ENCODE measurements at regions not wholly inside any gene's neighbourhood (a gene's known extent, or its start where the extent isn't known, plus 50 kb on each side); places are given as distances from the start of the nearest gene placed in this dataset.

DNA sequence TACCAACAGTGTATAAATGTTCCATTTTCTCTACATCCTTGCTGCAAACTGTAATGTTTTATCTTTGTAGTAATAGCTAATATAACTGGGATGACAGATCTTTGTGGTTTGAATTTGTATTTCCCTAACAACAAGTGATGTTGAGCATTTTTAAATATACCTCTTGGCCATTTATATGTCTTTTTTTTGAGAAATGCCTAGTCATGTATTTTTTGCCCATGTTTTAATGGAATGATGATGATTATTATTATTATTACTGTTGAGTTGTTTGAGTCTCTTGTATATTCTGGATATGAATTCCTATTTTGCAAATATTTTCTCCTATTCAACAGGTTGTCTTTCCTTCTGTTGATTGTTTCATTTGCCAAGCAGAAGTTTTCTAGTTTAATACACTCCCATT is 654.9 kb downstream of the ZPLD1 start:
- intact Hi-C loops (cut with DNase I) = no loop called here
- Histone ChIP-seq H3K27ac (no peak overlapping the region), H3K9me3 (peaks cover 9% of the 10 kb centered on the region), H3K4me3 (no peak overlapping the region), H3K36me3 (ENCODE audit: insufficient read depth in 1 of 2, low read depth in 1 of 2) (no peaks in the 10 kb centered on the region), H3K4me1 (no peaks in the 10 kb centered on the region), H3K27me3 (ENCODE audit: insufficient read depth in 3 of 3, low read length in 2 of 3) (no peaks in the 10 kb centered on the region)
- ATAC-seq = no peak
- DNase-seq = no peak
- TF ChIP-seq, protein P1, sequence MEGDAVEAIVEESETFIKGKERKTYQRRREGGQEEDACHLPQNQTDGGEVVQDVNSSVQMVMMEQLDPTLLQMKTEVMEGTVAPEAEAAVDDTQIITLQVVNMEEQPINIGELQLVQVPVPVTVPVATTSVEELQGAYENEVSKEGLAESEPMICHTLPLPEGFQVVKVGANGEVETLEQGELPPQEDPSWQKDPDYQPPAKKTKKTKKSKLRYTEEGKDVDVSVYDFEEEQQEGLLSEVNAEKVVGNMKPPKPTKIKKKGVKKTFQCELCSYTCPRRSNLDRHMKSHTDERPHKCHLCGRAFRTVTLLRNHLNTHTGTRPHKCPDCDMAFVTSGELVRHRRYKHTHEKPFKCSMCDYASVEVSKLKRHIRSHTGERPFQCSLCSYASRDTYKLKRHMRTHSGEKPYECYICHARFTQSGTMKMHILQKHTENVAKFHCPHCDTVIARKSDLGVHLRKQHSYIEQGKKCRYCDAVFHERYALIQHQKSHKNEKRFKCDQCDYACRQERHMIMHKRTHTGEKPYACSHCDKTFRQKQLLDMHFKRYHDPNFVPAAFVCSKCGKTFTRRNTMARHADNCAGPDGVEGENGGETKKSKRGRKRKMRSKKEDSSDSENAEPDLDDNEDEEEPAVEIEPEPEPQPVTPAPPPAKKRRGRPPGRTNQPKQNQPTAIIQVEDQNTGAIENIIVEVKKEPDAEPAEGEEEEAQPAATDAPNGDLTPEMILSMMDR (IDR thresholded peaks at IDR 0.05) = no peak

DNA sequence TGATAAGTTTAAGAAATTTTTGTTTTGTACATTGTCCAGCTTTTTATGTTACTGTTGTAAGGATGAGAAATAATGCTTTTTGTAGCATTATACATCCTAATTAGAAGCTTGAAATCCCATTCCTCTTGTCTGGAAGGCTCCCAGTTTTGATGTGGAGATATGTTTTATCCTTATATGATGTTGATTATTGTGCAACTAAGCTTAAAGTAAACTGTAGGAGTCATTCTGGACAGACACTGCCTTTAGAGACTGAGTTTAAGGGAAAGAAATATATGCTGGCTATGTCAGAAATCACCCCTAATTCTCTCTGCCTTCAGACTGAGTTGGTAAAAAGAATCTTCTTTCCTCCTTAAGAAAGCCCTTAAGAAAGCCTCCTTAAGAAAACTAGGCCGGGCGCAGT is 670.4 kb downstream of the ZPLD1 start:
- DNase-seq (no peak), ATAC-seq (no peak)
- TF ChIP-seq, protein P1 (IDR thresholded peaks at IDR 0.05) = no peak
- H3K4me3 ChIP-seq = no peak overlapping the region
- WGBS, 3 donors = 74 to 85% (median 82%) methylated on average over 2 of the region's 2 CpGs
- no peaks in the 10 kb centered on the region for H3K4me1 ChIP-seq
- no peaks in the 10 kb centered on the region for H3K9me3 ChIP-seq
- H3K27me3 ChIP-seq (ENCODE audit: insufficient read depth in 3 of 3, low read length in 2 of 3) = no peaks in the 10 kb centered on the region
- H3K36me3 ChIP-seq (ENCODE audit: insufficient read depth in 1 of 2, low read depth in 1 of 2) = no peaks in the 10 kb centered on the region
- intact Hi-C loops (cut with DNase I) = no loop called here
- no peak overlapping the region for H3K27ac ChIP-seq

DNA sequence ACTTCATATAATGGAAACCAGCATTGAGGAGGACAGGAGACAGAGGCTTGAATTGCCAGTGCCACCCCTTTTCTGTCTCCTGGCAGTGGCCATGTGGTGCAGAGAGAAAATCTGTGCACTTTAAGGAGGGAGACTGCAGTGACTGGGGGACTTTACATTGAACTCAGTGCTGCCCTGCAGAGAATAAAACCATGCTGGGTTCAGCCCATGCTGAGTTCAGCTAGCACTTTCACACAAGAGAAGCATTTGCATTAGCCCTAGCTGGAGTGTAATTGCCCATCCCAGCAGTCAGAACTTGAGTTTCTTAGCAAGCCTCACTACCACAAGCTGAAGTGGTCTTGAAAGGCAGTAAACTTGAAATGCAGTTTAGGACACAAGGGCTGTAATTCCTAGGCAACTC is 677.5 kb downstream of the ZPLD1 start:
- Histone ChIP-seq H3K27ac (no peak overlapping the region), H3K4me3 (no peak overlapping the region), H3K4me1 (no peaks in the 10 kb centered on the region), H3K27me3 (ENCODE audit: insufficient read depth in 3 of 3, low read length in 2 of 3) (no peaks in the 10 kb centered on the region), H3K9me3 (no peaks in the 10 kb centered on the region), H3K36me3 (ENCODE audit: insufficient read depth in 1 of 2, low read depth in 1 of 2) (no peaks in the 10 kb centered on the region)
- ATAC-seq (no peak), DNase-seq (no peak)
- intact Hi-C loops (cut with DNase I) = no loop called here
- TF ChIP-seq, protein P1 (IDR thresholded peaks at IDR 0.05) = no peak

DNA sequence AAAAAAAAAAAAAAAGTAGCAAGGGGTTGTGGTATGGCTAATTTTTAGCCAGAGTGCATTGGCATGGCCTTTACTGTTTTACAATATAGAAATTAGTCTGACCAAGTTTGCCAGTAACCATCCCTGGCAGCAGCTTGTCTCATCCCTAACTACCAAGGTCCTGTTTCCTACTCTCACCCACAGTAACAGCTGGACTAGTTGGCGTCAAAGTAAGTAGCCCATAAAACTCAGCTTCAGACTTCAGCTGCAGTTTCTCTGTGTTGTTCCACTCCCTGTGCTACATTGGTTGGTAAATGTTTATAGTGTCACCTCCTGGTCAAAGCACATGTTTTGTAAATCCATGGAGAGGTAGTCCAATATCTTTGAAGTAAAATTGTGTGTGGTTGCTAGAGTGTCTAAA is 691.3 kb downstream of the ZPLD1 start:
- TF ChIP-seq, protein P1 (IDR thresholded peaks at IDR 0.05) = no peak
- 27 to 50% (median 36%) methylated on average over 1 of the region's 1 CpG for WGBS, 3 donors
- ATAC-seq = no peak
- H3K4me3 ChIP-seq = no peak overlapping the region
- H3K27ac ChIP-seq = no peak overlapping the region
- DNase-seq = no peak
- no peaks in the 10 kb centered on the region for H3K36me3 ChIP-seq (ENCODE audit: insufficient read depth in 1 of 2, low read depth in 1 of 2)
- no peaks in the 10 kb centered on the region for H3K27me3 ChIP-seq (ENCODE audit: insufficient read depth in 3 of 3, low read length in 2 of 3)
- intact Hi-C loops (cut with DNase I) = no loop called here
- no peaks in the 10 kb centered on the region for H3K9me3 ChIP-seq
- H3K4me1 ChIP-seq = no peaks in the 10 kb centered on the region

DNA sequence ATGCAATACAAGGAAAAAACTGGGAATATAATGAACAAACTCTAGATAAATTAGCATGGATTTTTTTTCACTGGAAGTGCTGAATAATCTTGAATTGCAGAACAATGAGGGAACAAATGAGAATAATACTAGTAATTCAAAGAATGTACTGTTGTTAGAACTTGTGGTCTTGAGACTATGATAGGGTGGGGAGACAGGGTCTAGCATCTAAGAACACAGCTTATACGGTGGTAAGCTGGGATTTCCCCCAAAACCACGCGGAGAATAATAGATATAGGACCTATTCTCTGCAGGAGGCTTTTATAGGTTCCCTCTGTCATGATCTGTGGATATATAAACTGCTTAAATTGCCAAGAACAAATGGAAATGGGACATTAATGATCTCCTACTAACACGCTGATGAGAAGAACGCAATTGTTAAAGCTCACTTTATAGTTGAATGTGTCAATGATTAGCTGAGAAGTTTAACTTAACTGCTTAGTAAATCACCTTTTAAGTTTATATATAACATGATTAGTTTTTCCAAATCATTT is 692.3 kb downstream of the ZPLD1 start:
- ATAC-seq = no peak
- no peaks in the 10 kb centered on the region for H3K4me1 ChIP-seq
- H3K27ac ChIP-seq = no peak overlapping the region
- no peaks in the 10 kb centered on the region for H3K36me3 ChIP-seq (ENCODE audit: insufficient read depth in 1 of 2, low read depth in 1 of 2)
- no peak for DNase-seq
- H3K27me3 ChIP-seq (ENCODE audit: insufficient read depth in 3 of 3, low read length in 2 of 3) = no peaks in the 10 kb centered on the region
- intact Hi-C loops (cut with DNase I) = no loop called here
- H3K9me3 ChIP-seq = no peaks in the 10 kb centered on the region
- 69 to 83% (median 74%) methylated on average over 5 of the region's 5 CpGs for WGBS, 3 donors
- TF ChIP-seq, protein P1 (IDR thresholded peaks at IDR 0.05) = no peak
- H3K4me3 ChIP-seq = no peak overlapping the region

Measured in psoas muscle (tissue), 7 donors.